Smooth muscle cell (in vitro differentiated cells): ENCODE measurements at regions not wholly inside any gene's neighbourhood (a gene's known extent, or its start where the extent isn't known, plus 50 kb on each side); places are given as distances from the start of the nearest gene placed in this dataset.
"Not testable (repeated sequence)": the region's sequence is repeated elsewhere in the genome, so short reads cannot be mapped to it uniquely, and the experiment has no call there.

Experiments used
- DNase-seq: peaks from one replicate; lab custom pipeline; 2025; ENCODE audit not compliant: unreplicated experiment; lab: John Stamatoyannopoulos, UW
- H2AFZ ChIP-seq: fragments of 200-600 bp; sonication (generic); 2 replicates; pipeline ENCODE4 v1.6.0; 2016; ENCODE audit warnings: antibody characterized with exemption, low read depth, mild to moderate bottlenecking
- H3F3A ChIP-seq: fragments of 200-600 bp; sonication (generic); 2 replicates; pipeline ENCODE4 v1.6.0; 2017; ENCODE audit warnings: antibody characterized with exemption, low read depth
- H3K27ac ChIP-seq: fragments of 200-600 bp; sonication (generic); 2 replicates; pipeline ENCODE4 v1.5.1; 2016; ENCODE audit warnings: low read depth, mild to moderate bottlenecking
- H3K27me3 ChIP-seq: fragments of 200-600 bp; sonication (generic); 2 replicates; pipeline ENCODE4 v1.6.1; 2016; ENCODE audit warnings: low read depth, mild to moderate bottlenecking
- H3K36me3 ChIP-seq: fragments of 200-600 bp; sonication (generic); 2 replicates; pipeline ENCODE4 v1.5.1; 2016; ENCODE audit warnings: low read depth
- H3K4me1 ChIP-seq: fragments of 200-600 bp; sonication (generic); 2 replicates; pipeline ENCODE4 v1.5.1; 2016; ENCODE audit warnings: low read depth
- H3K4me2 ChIP-seq: fragments of 200-600 bp; sonication (generic); 2 replicates; pipeline ENCODE4 v1.6.0; 2016; ENCODE audit warnings: mild to moderate bottlenecking
- H3K4me3 ChIP-seq: fragments of 200-600 bp; sonication (generic); 2 replicates; pipeline ENCODE4 v1.5.1; 2016; ENCODE audit warnings: mild to moderate bottlenecking
- H3K79me2 ChIP-seq: fragments of 200-600 bp; sonication (generic); 2 replicates; pipeline ENCODE4 v1.6.0; 2016; ENCODE audit warnings: low read depth, mild to moderate bottlenecking
- H3K9ac ChIP-seq: fragments of 200-600 bp; sonication (generic); 2 replicates; pipeline ENCODE4 v1.6.0; 2016; ENCODE audit warnings: low read depth
- H3K9me3 ChIP-seq: fragments of 200-600 bp; sonication (generic); replicated peaks from 2 replicates; pipeline ENCODE4 v1.5.1; 2016; ENCODE audit warnings: low read depth
- H4K20me1 ChIP-seq: fragments of 200-600 bp; sonication (generic); 2 replicates; pipeline ENCODE4 v1.6.0; 2016; ENCODE audit warnings: low read depth
- CTCF ChIP-seq: fragments of 200-600 bp; sonication (generic); IDR thresholded peaks from 2 replicates; pipeline ENCODE4 v1.5.1; 2017; ENCODE audit warnings: borderline replicate concordance, mild to moderate bottlenecking, antibody characterized with exemption; ENCODE audit not compliant: insufficient read depth, poor library complexity, severe bottlenecking
- WGBS: methylation state at CpG from one replicate; pipeline ENCODE4 v1.1.7; 2016; ENCODE audit warnings: low lambda C conversion rate; 5-methylcytosine and 5-hydroxymethylcytosine counted together

GRCh38 chr4:100016191-100016590 lies 66.1 kb upstream of the H2AZ1 start:
- H3K9me3 ChIP-seq: no peaks in the 10 kb centered on the region
- no peaks in the 10 kb centered on the region for H3K36me3 ChIP-seq
- no peaks in the 10 kb centered on the region for H3F3A ChIP-seq
- H3K79me2 ChIP-seq: no peaks in the 10 kb centered on the region
- no peak for TF ChIP-seq CTCF
- H4K20me1 ChIP-seq: no peaks in the 10 kb centered on the region
- H3K4me1 ChIP-seq: no peaks in the 10 kb centered on the region
- no peak overlapping the region for H3K9ac ChIP-seq
- H2AFZ ChIP-seq: no peak overlapping the region
- H3K4me3 ChIP-seq: no peak overlapping the region
- WGBS: 42% methylated on average over 3 of the region's 3 CpGs
- H3K4me2 ChIP-seq: no peak overlapping the region
- no peak for DNase-seq
- no peaks in the 10 kb centered on the region for H3K27me3 ChIP-seq
- H3K27ac ChIP-seq: no peak overlapping the region

- Histone ChIP-seq H3K9ac (no peak overlapping the region), H3K27ac (no peak overlapping the region)
- no peak for TF ChIP-seq CTCF
These were observed 64.5 kb upstream of the H2AZ1 start for GRCh38 chr4:100014616-100015015.

DNA sequence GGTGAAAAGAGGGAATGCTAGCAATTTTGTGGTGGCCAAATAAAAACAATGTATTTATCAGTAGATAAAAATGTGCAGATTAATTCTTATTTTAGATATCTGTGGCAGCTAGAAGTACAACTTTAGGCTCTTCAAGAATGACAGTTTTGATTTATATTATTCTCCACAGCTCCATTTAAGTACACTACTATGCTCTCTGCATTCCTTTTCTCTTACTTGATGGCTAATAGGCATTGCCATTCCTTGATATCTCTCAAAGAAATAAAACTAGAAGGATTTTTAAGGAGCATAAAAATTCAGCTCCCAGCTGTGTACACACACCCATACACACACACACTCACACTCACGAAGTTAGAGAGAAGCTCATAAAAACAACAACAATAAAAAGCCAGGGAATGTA lies 59.4 kb upstream of the H2AZ1 start:
- DNase-seq: no peak
- no peak overlapping the region for H3K9ac ChIP-seq
- no peaks in the 10 kb centered on the region for H3K27me3 ChIP-seq
- H3K4me2 ChIP-seq: no peak overlapping the region
- H3K36me3 ChIP-seq: no peaks in the 10 kb centered on the region
- TF ChIP-seq CTCF: no peak
- H3K27ac ChIP-seq: no peak overlapping the region
- no peaks in the 10 kb centered on the region for H3K4me1 ChIP-seq
- no peaks in the 10 kb centered on the region for H3F3A ChIP-seq
- H3K9me3 ChIP-seq: no peaks in the 10 kb centered on the region
- H3K4me3 ChIP-seq: no peak overlapping the region
- no peak overlapping the region for H2AFZ ChIP-seq
- 73% methylated on average over 1 of the region's 1 CpG for WGBS
- no peaks in the 10 kb centered on the region for H4K20me1 ChIP-seq
- no peaks in the 10 kb centered on the region for H3K79me2 ChIP-seq

More at GRCh38 chr4:100014616-100015015, 64.5 kb upstream of the H2AZ1 start:
- Histone ChIP-seq H3K4me1 (no peaks in the 10 kb centered on the region), H2AFZ (no peak overlapping the region), H3K79me2 (no peaks in the 10 kb centered on the region), H3K9me3 (no peaks in the 10 kb centered on the region), H3K36me3 (no peaks in the 10 kb centered on the region), H3K27me3 (no peaks in the 10 kb centered on the region), H3F3A (no peaks in the 10 kb centered on the region), H3K4me2 (no peak overlapping the region), H4K20me1 (no peaks in the 10 kb centered on the region), H3K4me3 (no peak overlapping the region)
- DNase-seq: no peak
- WGBS: 91% methylated on average over 3 of the region's 3 CpGs

DNA sequence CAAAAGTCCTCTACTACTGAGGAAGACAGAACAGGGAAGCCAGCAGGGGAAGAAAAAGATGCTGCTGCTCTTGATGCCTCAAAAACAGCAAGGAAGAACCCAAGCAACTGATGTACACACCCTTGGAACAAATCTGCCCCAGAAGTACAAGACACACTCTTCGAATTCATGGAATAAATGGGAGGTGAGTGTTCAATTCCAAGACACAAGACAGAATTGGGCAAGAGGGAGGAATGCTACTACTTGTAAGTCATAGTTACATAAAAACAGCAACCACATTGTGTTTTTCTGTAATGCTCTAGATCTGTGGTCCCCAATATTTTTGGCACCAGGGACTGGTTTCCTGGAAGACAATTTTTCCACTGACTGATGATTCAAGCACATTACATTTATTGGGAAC lies 58.0 kb upstream of the H2AZ1 start:
- no peak for DNase-seq

DNA sequence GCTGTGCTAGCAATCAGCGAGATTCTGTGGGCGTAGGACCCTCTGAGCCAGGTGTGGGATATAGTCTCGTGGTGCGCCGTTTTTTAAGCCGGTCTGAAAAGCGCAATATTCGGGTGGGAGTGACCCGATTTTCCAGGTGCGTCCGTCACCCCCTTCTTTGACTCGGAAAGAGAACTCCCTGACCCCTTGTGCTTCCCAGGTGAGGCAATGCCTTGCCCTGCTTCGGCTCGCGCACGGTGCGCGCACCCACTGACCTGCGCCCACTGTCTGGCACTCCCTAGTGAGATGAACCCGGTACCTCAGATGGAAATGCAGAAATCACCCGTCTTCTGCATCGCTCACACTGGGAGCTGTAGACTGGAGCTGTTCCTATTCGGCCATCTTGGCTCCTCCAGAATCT lies 56.1 kb upstream of the H2AZ1 start:
- H3K9ac ChIP-seq, H3K36me3 ChIP-seq, H3K4me3 ChIP-seq, H3K27me3 ChIP-seq, H4K20me1 ChIP-seq, H2AFZ ChIP-seq, H3K4me2 ChIP-seq, DNase-seq, H3K27ac ChIP-seq, H3K4me1 ChIP-seq, H3K9me3 ChIP-seq, H3K79me2 ChIP-seq, H3F3A ChIP-seq: not testable (repeated sequence)
- 93% methylated on average over 18 of the region's 23 CpGs for WGBS

More for the DNA sequence above, 58.0 kb upstream of the H2AZ1 start:
- Histone ChIP-seq H3K79me2 (no peaks in the 10 kb centered on the region), H3K9ac (no peak overlapping the region), H2AFZ (no peak overlapping the region), H3K4me2 (no peak overlapping the region), H3K9me3 (no peaks in the 10 kb centered on the region), H3K36me3 (no peaks in the 10 kb centered on the region), H3K27ac (no peak overlapping the region), H3K27me3 (no peaks in the 10 kb centered on the region), H3F3A (no peaks in the 10 kb centered on the region), H3K4me3 (no peak overlapping the region), H3K4me1 (no peaks in the 10 kb centered on the region), H4K20me1 (no peaks in the 10 kb centered on the region)
- 94% methylated on average over 1 of the region's 1 CpG for WGBS
- no peak for TF ChIP-seq CTCF
